HepG2 (cell line): ENCODE measurements at regions not wholly inside any gene's neighbourhood (a gene's known extent, or its start where the extent isn't known, plus 50 kb on each side); places are given as distances from the start of the nearest gene placed in this dataset.
"Not testable (repeated sequence)": the region's sequence is repeated elsewhere in the genome, so short reads cannot be mapped to it uniquely, and the experiment has no call there.

Source experiments
- ATAC-seq: fragments of 200-7000 bp; cut with Tn5 transposase; 3 replicates; pipeline ENCODE4 v1.9.1; 2020; ENCODE audit warnings: mild to moderate bottlenecking, moderate library complexity
- BruUV-seq: library from RNA; stranded (reverse); fragments of 400-500 nt; replicated peaks from 2 replicates; lab custom pipeline; 2021; lab: Mats Ljungman, UMichigan
- CTCF ChIA-PET: fragments of 300-600 bp; formaldehyde crosslinking; extraction: SDS; loops from one replicate; lab custom pipeline; 2021; ENCODE audit warnings: low total read pairs, inconsistent platforms, low intra/inter-chr PET ratio; lab: Yijun Ruan, JAX
- POLR2A ChIA-PET: fragments of 350-600 bp; sonication (Branson Sonifier 250); formaldehyde crosslinking; loops from one replicate; lab custom pipeline; 2020; ENCODE audit warnings: antibody characterized with exemption, inconsistent platforms; lab: Yijun Ruan, JAX
- DNase-seq: peaks from one replicate; pipeline ENCODE4 v3.0.0-alpha.2; 2015; ENCODE audit warnings: low spot score
- FAIRE-seq: peaks from 3 replicates; lab custom pipeline; 2011; peaks lifted over from hg19 to GRCh38; lab: Jason Lieb, UNC
- H2AFZ ChIP-seq: one replicate; pipeline ENCODE4 v1.6.1; 2011; ENCODE audit warnings: low read length, inconsistent platforms
- H3K27ac ChIP-seq: fragments of 300-600 bp; 3 replicates; pipeline ENCODE4 v1.8.0; 2011; ENCODE audit warnings: mixed run types, mild to moderate bottlenecking, mixed read lengths, low read length, inconsistent platforms; ENCODE audit not compliant: insufficient read depth; ENCODE audit errors: extremely low read length
- H3K27me3 ChIP-seq, 2 experiments: fragments of 200-600 bp in 1 of 2; 2 replicates in 1 of 2; 3 replicates in 1 of 2; pipeline versions ENCODE4 v1.6.0 to v1.8.0; 2011; ENCODE audit warnings: low read length in 2 of 2, mild to moderate bottlenecking in 2 of 2, moderate library complexity in 2 of 2, inconsistent platforms in 1 of 2; ENCODE audit not compliant: insufficient read depth in 2 of 2, control insufficient read depth in 1 of 2
- H3K36me3 ChIP-seq, 2 experiments: fragments of 200-600 bp in 1 of 2; replicated peaks in 1 of 2; 2 replicates in 1 of 2; 3 replicates in 1 of 2; pipeline versions ENCODE4 v1.5.1 to v1.8.0; 2011; ENCODE audit warnings: low read length in 2 of 2, inconsistent platforms in 1 of 2; ENCODE audit not compliant: insufficient read depth in 2 of 2, control insufficient read depth in 1 of 2
- H3K4me1 ChIP-seq: 2 replicates; pipeline ENCODE4 v1.5.1; 2012; ENCODE audit warnings: low read length, inconsistent platforms; ENCODE audit not compliant: insufficient read depth
- H3K4me2 ChIP-seq: 2 replicates; pipeline ENCODE4 v1.6.0; 2011; ENCODE audit warnings: low read depth, low read length, inconsistent platforms
- H3K4me3 ChIP-seq, 3 experiments: fragments of 200-600 bp in 1 of 3; sonication (generic), shearing (Covaris generic) in 1 of 3; replicated peaks in 1 of 3; 2 replicates each; pipeline ENCODE4 v1.5.1; 2011 to 2016; ENCODE audit warnings: low read length in 3 of 3, inconsistent platforms in 2 of 3, low read depth in 2 of 3, mild to moderate bottlenecking in 2 of 3, control low read depth in 1 of 3, mixed read lengths in 1 of 3; ENCODE audit not compliant: insufficient read depth in 1 of 3
- H3K79me2 ChIP-seq: one replicate; pipeline ENCODE4 v1.6.1; 2011; ENCODE audit warnings: low read length, inconsistent platforms; ENCODE audit not compliant: insufficient read depth
- H3K9ac ChIP-seq: 2 replicates; pipeline ENCODE4 v1.6.0; 2011; ENCODE audit warnings: mild to moderate bottlenecking, low read depth, low read length, inconsistent platforms; ENCODE audit not compliant: insufficient read depth
- H3K9me3 ChIP-seq: 2 replicates; pipeline ENCODE4 v1.5.1; 2012; ENCODE audit warnings: mild to moderate bottlenecking, low read length
- H4K20me1 ChIP-seq: 2 replicates; pipeline ENCODE4 v1.6.0; 2011; ENCODE audit warnings: inconsistent platforms, mild to moderate bottlenecking, low read length, moderate library complexity; ENCODE audit not compliant: insufficient read depth
- DR1 ChIP-seq: sonication (generic); formaldehyde crosslinking; IDR thresholded peaks from 2 replicates; pipeline ENCODE4 v1.8.0; 2021; ENCODE audit warnings: mild to moderate bottlenecking, missing genetic modification reagents, inconsistent platforms
- FOXP1 ChIP-seq, 2 experiments: fragments of 450-650 bp in 1 of 2; IDR thresholded peaks; 2 replicates each; pipeline ENCODE4 v1.6.1; 2017 to 2018; ENCODE audit warnings: antibody characterized with exemption in 1 of 2
- NFIC ChIP-seq: IDR thresholded peaks from 2 replicates; pipeline ENCODE4 v1.6.1; 2012; ENCODE audit warnings: mild to moderate bottlenecking, low read length, inconsistent platforms
- POGZ ChIP-seq: sonication (generic); formaldehyde crosslinking; IDR thresholded peaks from 2 replicates; pipeline ENCODE4 v1.4.0; 2020; ENCODE audit warnings: mild to moderate bottlenecking, missing genetic modification reagents
- WGBS: methylation state at CpG from one replicate; pipeline ENCODE4 v1.1.6; 2017; ENCODE audit warnings: low lambda C conversion rate; 5-methylcytosine and 5-hydroxymethylcytosine counted together
- in situ Hi-C: cut with HindIII; loops from 2 replicates; pipeline ENCODE4 v1.10.0; 2017; ENCODE audit warnings: low pct_unique_long_range_greater_than_20kb; ENCODE audit not compliant: extremely low pct_ligation_motif_present
- intact Hi-C: fragments of 100-400 bp; cut with micrococcal nuclease; formaldehyde crosslinking; loops from one replicate; pipeline ENCODE4 v1.10.0; 2022; ENCODE audit not compliant: unreplicated experiment
- TF ChIP-seq, protein P1 (sequence below): sonication (generic); formaldehyde crosslinking; conservative IDR thresholded peaks from 2 replicates; pipeline ENCODE4 v1.4.0; 2020; ENCODE audit warnings: missing genetic modification reagents

DNA sequence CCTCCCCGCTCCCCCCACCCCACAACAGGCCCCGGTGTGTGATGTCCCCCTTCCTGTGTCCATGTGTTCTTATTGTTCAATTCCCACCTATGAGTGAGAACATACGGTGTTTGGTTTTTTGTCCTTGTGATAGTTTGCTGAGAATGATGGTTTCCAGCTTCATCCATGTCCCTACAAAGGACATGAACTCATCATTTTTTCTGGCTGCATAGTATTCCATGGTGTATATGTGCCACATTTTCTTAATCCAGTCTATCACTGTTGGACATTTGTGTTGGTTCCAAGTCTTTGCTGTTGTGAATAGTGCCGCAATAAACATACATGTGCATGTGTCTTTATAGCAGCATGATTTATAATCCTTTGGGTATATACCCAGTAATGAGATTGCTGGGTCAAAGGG, 104.3 kb downstream of the MTPN start:
- H3K27ac ChIP-seq, H3K9me3 ChIP-seq, H2AFZ ChIP-seq, POLR2A ChIA-PET, in situ Hi-C loops, H3K4me1 ChIP-seq, H4K20me1 ChIP-seq, H3K4me2 ChIP-seq, DNase-seq, H3K4me3 ChIP-seq, H3K36me3 ChIP-seq, FAIRE-seq, CTCF ChIA-PET, H3K27me3 ChIP-seq, intact Hi-C loops, ATAC-seq, H3K79me2 ChIP-seq, H3K9ac ChIP-seq, BruUV-seq: not testable (repeated sequence)
- 43% methylated on average over 4 of the region's 4 CpGs for WGBS

DNA sequence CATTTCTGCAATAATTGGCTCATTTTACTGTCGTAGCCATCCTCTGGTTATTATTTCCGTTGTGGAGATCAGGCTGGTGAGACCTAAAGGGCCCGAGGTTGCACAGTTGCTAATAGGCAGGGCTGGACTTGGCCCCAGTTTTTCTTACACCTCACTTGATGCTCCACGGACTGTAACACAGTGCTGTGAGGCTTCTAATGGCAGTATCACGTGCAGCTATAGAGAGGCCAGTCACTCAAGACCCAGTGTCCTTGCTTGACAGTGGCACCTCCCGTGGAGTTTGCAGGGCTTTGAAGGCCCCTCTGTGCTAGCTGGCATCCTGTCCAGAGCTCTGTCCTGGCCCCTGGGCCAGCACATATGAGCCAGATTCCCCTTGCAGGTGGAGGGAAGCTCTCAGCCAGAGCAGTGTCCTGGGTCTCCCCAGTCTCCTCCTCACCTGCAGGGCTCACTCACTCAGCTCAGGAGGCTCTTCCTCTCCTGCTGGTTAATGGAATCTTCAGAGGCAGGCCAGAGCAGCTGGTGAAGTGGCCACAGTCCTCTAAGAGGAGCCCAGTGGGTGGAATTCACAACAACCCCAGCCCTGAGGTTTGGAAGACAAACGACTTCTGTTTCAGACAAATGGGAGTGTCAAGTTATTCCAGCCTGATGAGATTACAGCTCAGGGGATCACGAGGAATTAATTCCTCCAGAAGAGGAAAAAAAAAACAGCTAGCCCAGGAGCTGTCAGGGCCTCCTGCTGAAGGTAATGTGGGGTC, 114.2 kb upstream of the FAM180A start:
- FAIRE-seq (no peak), ATAC-seq (no peak; the same call in 2 of the 3 replicates), DNase-seq (no peak)
- POLR2A ChIA-PET = no interaction called here
- Histone ChIP-seq H3K79me2 (no peaks in the 10 kb centered on the region), H3K4me3 (no peak overlapping the region), H3K4me2 (no peak overlapping the region), H3K27me3 (peaks cover 0 to 7% of the 10 kb centered on the region in 2 experiments; a peak in 1 of 5 replicates), H2AFZ (no peak overlapping the region), H3K36me3 (no peaks in the 10 kb centered on the region), H3K27ac (no peak overlapping the region), H3K4me1 (no peaks in the 10 kb centered on the region), H3K9ac (no peak overlapping the region), H3K9me3 (no peaks in the 10 kb centered on the region), H4K20me1 (no peaks in the 10 kb centered on the region)
- no TSS peak for BruUV-seq
- WGBS = under 1% methylated on average over 8 of the region's 8 CpGs
- intact Hi-C loops = no loop called here
- TF ChIP-seq DR1 (CRISPR knock-in tag) = no peak
- no peak for TF ChIP-seq POGZ
- TF ChIP-seq, protein P1, sequence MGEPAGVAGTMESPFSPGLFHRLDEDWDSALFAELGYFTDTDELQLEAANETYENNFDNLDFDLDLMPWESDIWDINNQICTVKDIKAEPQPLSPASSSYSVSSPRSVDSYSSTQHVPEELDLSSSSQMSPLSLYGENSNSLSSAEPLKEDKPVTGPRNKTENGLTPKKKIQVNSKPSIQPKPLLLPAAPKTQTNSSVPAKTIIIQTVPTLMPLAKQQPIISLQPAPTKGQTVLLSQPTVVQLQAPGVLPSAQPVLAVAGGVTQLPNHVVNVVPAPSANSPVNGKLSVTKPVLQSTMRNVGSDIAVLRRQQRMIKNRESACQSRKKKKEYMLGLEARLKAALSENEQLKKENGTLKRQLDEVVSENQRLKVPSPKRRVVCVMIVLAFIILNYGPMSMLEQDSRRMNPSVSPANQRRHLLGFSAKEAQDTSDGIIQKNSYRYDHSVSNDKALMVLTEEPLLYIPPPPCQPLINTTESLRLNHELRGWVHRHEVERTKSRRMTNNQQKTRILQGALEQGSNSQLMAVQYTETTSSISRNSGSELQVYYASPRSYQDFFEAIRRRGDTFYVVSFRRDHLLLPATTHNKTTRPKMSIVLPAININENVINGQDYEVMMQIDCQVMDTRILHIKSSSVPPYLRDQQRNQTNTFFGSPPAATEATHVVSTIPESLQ (CRISPR knock-in tag) = no peak
- TF ChIP-seq FOXP1 (IDR thresholded peaks at IDR 0.05) = no peak
- no peak for TF ChIP-seq FOXP1 (CRISPR knock-in tag; IDR thresholded peaks at IDR 0.05)
- TF ChIP-seq NFIC = no peak
- in situ Hi-C loops = no loop called here
- CTCF ChIA-PET = no interaction called here
